Neural progenitor cell (in vitro differentiated cells): ENCODE measurements at regions not wholly inside any gene's neighbourhood (a gene's known extent, or its start where the extent isn't known, plus 50 kb on each side); places are given as distances from the start of the nearest gene placed in this dataset.

Source experiments
- DNase-seq: peaks from one replicate; pipeline ENCODE4 v3.0.0-alpha.2; 2016; ENCODE audit warnings: low spot score
- H2AFZ ChIP-seq: fragments of 200-600 bp; sonication (generic); replicated peaks from 2 replicates; pipeline ENCODE4 v1.6.1; 2016; ENCODE audit warnings: antibody characterized with exemption
- H3F3A ChIP-seq: fragments of 200-600 bp; sonication (generic); 2 replicates; pipeline ENCODE4 v1.6.1; 2016; ENCODE audit warnings: antibody characterized with exemption, low read depth
- H3K27ac ChIP-seq: fragments of 200-600 bp; sonication (generic); 2 replicates; pipeline ENCODE4 v1.5.1; 2016; ENCODE audit warnings: mild to moderate bottlenecking
- H3K27me3 ChIP-seq: fragments of 200-600 bp; sonication (generic); 2 replicates; pipeline ENCODE4 v1.6.1; 2016; ENCODE audit warnings: mild to moderate bottlenecking, moderate library complexity
- H3K36me3 ChIP-seq: fragments of 200-600 bp; sonication (generic); 2 replicates; pipeline ENCODE4 v1.5.1; 2016
- H3K4me1 ChIP-seq: fragments of 200-600 bp; sonication (generic); 2 replicates; pipeline ENCODE4 v1.6.1; 2016; ENCODE audit warnings: mixed run types
- H3K4me2 ChIP-seq: fragments of 200-600 bp; sonication (generic); 2 replicates; pipeline ENCODE4 v1.6.1; 2016
- H3K4me3 ChIP-seq: fragments of 200-600 bp; sonication (generic); 2 replicates; pipeline ENCODE4 v1.5.1; 2016
- H3K79me2 ChIP-seq: fragments of 200-600 bp; sonication (generic); 2 replicates; pipeline ENCODE4 v1.6.1; 2016; ENCODE audit warnings: low read depth
- H3K9ac ChIP-seq: fragments of 200-600 bp; sonication (generic); 2 replicates; pipeline ENCODE4 v1.6.1; 2016
- H3K9me3 ChIP-seq: fragments of 200-600 bp; sonication (generic); 2 replicates; pipeline ENCODE4 v1.5.1; 2016; ENCODE audit warnings: low read depth
- H4K20me1 ChIP-seq: fragments of 200-600 bp; sonication (generic); 2 replicates; pipeline ENCODE4 v1.6.1; 2016; ENCODE audit warnings: low read depth
- H3K27ac Mint-ChIP-seq: 3 replicates; pipeline ENCODE4 v1.8.0; 2021; ENCODE audit warnings: mixed read lengths
- H3K27me3 Mint-ChIP-seq: 2 replicates; pipeline ENCODE4 v1.8.0; 2022; ENCODE audit warnings: low read depth, mild to moderate bottlenecking, inconsistent platforms, moderate library complexity, mixed read lengths; ENCODE audit not compliant: insufficient read depth
- H3K36me3 Mint-ChIP-seq: 3 replicates; pipeline ENCODE4 v1.8.0; 2021; ENCODE audit warnings: mixed read lengths
- H3K4me1 Mint-ChIP-seq: 3 replicates; pipeline ENCODE4 v1.8.0; 2021; ENCODE audit warnings: mixed read lengths
- H3K4me3 Mint-ChIP-seq: 3 replicates; pipeline ENCODE4 v1.8.0; 2021; ENCODE audit warnings: mild to moderate bottlenecking, moderate library complexity, mixed read lengths
- H3K9me3 Mint-ChIP-seq: 3 replicates; pipeline ENCODE4 v1.8.0; 2020; ENCODE audit warnings: mixed read lengths
- EZH2 ChIP-seq: fragments of 200-600 bp; sonication (generic); IDR thresholded peaks from 2 replicates; pipeline ENCODE4 v1.6.1; 2017; ENCODE audit warnings: antibody characterized with exemption, mild to moderate bottlenecking, moderate library complexity
- EZH2phosphoT487 ChIP-seq: fragments of 200-600 bp; sonication (generic); IDR thresholded peaks from 2 replicates; pipeline ENCODE4 v1.6.1; 2017; ENCODE audit warnings: antibody characterized with exemption
- TF ChIP-seq, protein P1 (sequence below): fragments of 200-600 bp; sonication (generic); IDR thresholded peaks from 2 replicates; pipeline ENCODE4 v1.5.1; 2017; ENCODE audit warnings: antibody characterized with exemption, mild to moderate bottlenecking

DNA sequence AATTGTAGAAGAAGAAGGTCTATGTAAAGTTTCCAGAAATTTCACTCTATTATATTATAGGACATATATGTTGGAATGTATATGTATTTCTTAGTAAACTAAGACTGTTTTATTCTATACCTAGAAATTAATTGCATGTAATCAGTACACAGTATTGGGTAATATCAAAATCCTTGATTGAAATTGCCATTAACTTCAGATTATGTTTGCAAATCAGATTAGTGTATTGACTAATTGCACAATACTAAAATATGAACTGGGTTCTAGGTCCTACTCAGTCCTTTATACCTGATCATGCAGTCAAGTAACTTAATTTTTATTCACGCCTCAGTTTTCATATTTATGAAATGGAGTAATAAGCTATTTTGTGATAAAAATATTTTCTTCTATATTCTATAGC lies 950.3 kb upstream of the ADGRL3 start:
- H3K9me3 Mint-ChIP-seq, result no peaks in the 10 kb centered on the region
- H3K27me3 Mint-ChIP-seq, result no peaks in the 10 kb centered on the region
- Histone ChIP-seq H3K4me2 (no peak overlapping the region), H3K9ac (no peak overlapping the region), H2AFZ (no peak overlapping the region), H3K4me1 (peaks cover 5% of the 10 kb centered on the region), H3K36me3 (no peaks in the 10 kb centered on the region), H3F3A (no peaks in the 10 kb centered on the region), H3K27me3 (no peaks in the 10 kb centered on the region), H3K4me3 (no peak overlapping the region), H4K20me1 (no peaks in the 10 kb centered on the region), H3K27ac (no peak overlapping the region), H3K79me2 (no peaks in the 10 kb centered on the region), H3K9me3 (no peaks in the 10 kb centered on the region)
- TF ChIP-seq EZH2 (no peak), EZH2phosphoT487 (no peak)
- TF ChIP-seq, protein P1, sequence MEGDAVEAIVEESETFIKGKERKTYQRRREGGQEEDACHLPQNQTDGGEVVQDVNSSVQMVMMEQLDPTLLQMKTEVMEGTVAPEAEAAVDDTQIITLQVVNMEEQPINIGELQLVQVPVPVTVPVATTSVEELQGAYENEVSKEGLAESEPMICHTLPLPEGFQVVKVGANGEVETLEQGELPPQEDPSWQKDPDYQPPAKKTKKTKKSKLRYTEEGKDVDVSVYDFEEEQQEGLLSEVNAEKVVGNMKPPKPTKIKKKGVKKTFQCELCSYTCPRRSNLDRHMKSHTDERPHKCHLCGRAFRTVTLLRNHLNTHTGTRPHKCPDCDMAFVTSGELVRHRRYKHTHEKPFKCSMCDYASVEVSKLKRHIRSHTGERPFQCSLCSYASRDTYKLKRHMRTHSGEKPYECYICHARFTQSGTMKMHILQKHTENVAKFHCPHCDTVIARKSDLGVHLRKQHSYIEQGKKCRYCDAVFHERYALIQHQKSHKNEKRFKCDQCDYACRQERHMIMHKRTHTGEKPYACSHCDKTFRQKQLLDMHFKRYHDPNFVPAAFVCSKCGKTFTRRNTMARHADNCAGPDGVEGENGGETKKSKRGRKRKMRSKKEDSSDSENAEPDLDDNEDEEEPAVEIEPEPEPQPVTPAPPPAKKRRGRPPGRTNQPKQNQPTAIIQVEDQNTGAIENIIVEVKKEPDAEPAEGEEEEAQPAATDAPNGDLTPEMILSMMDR, result no peak
- no peak overlapping the region for H3K4me3 Mint-ChIP-seq
- H3K4me1 Mint-ChIP-seq, result no peaks in the 10 kb centered on the region
- DNase-seq, result no peak
- no peaks in the 10 kb centered on the region for H3K36me3 Mint-ChIP-seq
- no peak overlapping the region for H3K27ac Mint-ChIP-seq

DNA sequence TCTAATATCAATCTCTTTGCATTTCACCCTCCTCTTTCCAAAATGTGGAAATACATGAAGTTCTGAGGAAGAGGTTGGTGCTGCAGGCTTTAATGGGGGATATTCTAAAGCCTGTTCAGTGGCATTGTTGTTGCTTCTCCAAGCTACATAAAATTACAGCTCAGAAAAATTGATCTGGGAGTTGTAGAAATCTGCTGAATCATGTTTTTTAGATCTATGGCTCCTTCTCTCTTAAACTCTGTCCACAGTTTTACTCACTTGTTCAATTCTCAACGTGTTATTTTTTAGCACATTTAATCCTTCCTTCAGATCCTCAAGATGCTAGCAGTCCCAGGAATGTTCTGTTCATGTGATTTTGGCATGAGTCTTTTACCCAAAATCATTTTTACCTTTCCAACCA lies 949.5 kb upstream of the ADGRL3 start:
- no peak for DNase-seq
- Mint-ChIP-seq H3K4me3 (no peak overlapping the region), H3K9me3 (no peaks in the 10 kb centered on the region), H3K27ac (no peak overlapping the region), H3K4me1 (no peaks in the 10 kb centered on the region), H3K27me3 (no peaks in the 10 kb centered on the region), H3K36me3 (no peaks in the 10 kb centered on the region)
- no peak overlapping the region for H3K9ac ChIP-seq
- TF ChIP-seq, protein P1, result no peak
- TF ChIP-seq EZH2 (no peak), EZH2phosphoT487 (no peak)
- no peaks in the 10 kb centered on the region for H3K9me3 ChIP-seq
- no peaks in the 10 kb centered on the region for H4K20me1 ChIP-seq
- no peaks in the 10 kb centered on the region for H3F3A ChIP-seq
- no peaks in the 10 kb centered on the region for H3K27me3 ChIP-seq
- H3K27ac ChIP-seq, result no peak overlapping the region
- H3K79me2 ChIP-seq, result no peaks in the 10 kb centered on the region
- no peaks in the 10 kb centered on the region for H3K36me3 ChIP-seq
- H3K4me2 ChIP-seq, result no peak overlapping the region
- peaks cover 5% of the 10 kb centered on the region for H3K4me1 ChIP-seq
- no peak overlapping the region for H3K4me3 ChIP-seq
- no peak overlapping the region for H2AFZ ChIP-seq

DNA sequence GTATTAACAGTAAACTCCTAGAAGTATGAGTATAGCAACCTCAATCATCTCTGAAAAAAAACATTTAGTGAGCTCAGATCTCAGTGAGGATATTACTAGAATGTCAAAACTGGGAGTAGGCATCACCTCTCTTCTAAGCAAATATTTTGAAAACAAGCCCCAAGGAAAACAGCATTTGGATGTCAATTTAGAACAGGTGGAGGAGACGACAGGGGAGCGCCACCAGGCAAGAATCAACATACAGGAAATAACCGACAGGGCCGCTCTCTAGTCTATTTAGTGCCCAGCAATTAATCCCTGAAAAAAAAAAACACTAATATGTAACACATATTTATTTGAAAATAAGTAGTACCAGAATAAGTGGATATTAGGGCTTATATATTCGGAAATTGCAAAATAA lies 940.3 kb upstream of the ADGRL3 start:
- Histone ChIP-seq H3K4me2 (no peak overlapping the region), H4K20me1 (no peaks in the 10 kb centered on the region), H3K79me2 (no peaks in the 10 kb centered on the region), H3K36me3 (no peaks in the 10 kb centered on the region), H3K4me3 (no peak overlapping the region), H3K9ac (no peak overlapping the region), H3K4me1 (no peaks in the 10 kb centered on the region), H3F3A (no peaks in the 10 kb centered on the region), H3K27ac (no peak overlapping the region), H2AFZ (no peak overlapping the region), H3K27me3 (no peaks in the 10 kb centered on the region), H3K9me3 (no peaks in the 10 kb centered on the region)
- Mint-ChIP-seq H3K36me3 (no peaks in the 10 kb centered on the region), H3K9me3 (no peaks in the 10 kb centered on the region), H3K27me3 (no peaks in the 10 kb centered on the region), H3K4me3 (no peak overlapping the region), H3K27ac (no peak overlapping the region), H3K4me1 (no peaks in the 10 kb centered on the region)
- TF ChIP-seq EZH2phosphoT487 (no peak), EZH2 (no peak)
- TF ChIP-seq, protein P1, result no peak
- DNase-seq, result no peak

DNA sequence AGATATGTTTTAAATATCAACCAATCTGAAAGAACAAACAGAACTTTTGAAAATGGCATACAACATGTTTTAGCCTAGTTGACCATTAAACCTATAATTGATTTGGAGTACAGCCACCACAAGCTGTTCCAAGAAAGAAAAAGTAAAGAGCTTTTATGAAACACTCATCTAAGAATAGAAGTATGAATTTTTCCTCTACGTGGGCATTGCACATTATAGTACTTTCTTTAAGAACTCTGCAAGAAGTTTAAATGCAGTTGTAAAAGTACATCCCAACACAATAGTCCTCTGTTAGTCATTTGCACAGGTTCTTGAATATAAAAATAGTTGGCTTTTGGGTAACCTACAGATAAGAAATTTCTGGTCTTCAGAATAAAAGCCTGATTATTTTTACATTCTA lies 933.6 kb upstream of the ADGRL3 start:
- Mint-ChIP-seq H3K27me3 (no peaks in the 10 kb centered on the region), H3K4me3 (no peak overlapping the region), H3K9me3 (no peaks in the 10 kb centered on the region), H3K4me1 (no peaks in the 10 kb centered on the region), H3K36me3 (no peaks in the 10 kb centered on the region), H3K27ac (no peak overlapping the region)
- TF ChIP-seq, protein P1, result no peak
- TF ChIP-seq EZH2phosphoT487 (no peak), EZH2 (no peak)
- H3F3A ChIP-seq, result no peaks in the 10 kb centered on the region
- H3K9ac ChIP-seq, result no peak overlapping the region
- H3K4me1 ChIP-seq, result no peaks in the 10 kb centered on the region
- no peak overlapping the region for H3K27ac ChIP-seq
- no peaks in the 10 kb centered on the region for H4K20me1 ChIP-seq
- no peak for DNase-seq
- no peaks in the 10 kb centered on the region for H3K9me3 ChIP-seq
- no peak overlapping the region for H3K4me3 ChIP-seq
- no peaks in the 10 kb centered on the region for H3K79me2 ChIP-seq
- no peak overlapping the region for H3K4me2 ChIP-seq
- no peaks in the 10 kb centered on the region for H3K27me3 ChIP-seq
- H2AFZ ChIP-seq, result no peak overlapping the region
- no peaks in the 10 kb centered on the region for H3K36me3 ChIP-seq
